Activated CD8-positive, alpha-beta memory T cell treated with anti-CD3 and anti-CD28 coated beads for 24 hours (primary cell): ENCODE measurements at regions not wholly inside any gene's neighbourhood (a gene's known extent, or its start where the extent isn't known, plus 50 kb on each side); places are given as distances from the start of the nearest gene placed in this dataset.
A peak's percentile ranks its signal among the peaks of the same experiment; 100 is the strongest.

Experiments
- DNase-seq: peaks from one replicate; pipeline ENCODE4 v3.0.0-alpha.2; 2020

GRCh38 chr6:14832427-14832826 is 413.4 kb upstream of the JARID2 start:
- no peak for DNase-seq

DNA sequence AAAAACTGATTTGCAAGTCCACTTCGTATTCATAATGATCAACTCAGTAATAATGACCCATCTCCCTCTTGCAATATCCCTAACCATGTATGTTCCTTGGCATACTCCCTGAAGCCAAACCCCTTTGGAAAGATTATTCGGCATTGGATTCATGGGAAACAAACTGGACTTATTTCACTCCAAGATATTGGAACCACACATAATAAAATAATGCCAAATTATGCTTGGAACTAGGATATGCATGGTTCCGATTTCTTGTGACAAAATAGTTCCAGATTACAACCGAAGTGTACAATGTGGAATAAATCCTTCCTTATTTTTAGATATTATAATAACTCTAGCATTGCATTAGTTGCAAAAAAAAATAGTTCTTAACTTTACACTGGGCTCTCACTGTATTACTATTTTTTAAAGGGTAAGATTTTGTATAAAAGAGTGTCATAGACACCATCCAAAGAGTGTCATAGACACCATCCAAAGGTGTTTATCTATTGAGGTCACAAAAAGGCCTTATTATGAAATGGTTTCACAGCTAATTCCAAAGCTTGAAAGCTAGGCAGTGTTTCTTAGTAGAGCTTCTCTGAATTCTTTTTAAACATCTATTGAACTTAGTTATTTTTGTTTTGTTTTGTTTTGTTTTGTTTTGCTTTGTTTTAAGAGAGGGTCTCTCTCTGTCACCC is 410.9 kb upstream of the JARID2 start:
- no peak for DNase-seq

DNA sequence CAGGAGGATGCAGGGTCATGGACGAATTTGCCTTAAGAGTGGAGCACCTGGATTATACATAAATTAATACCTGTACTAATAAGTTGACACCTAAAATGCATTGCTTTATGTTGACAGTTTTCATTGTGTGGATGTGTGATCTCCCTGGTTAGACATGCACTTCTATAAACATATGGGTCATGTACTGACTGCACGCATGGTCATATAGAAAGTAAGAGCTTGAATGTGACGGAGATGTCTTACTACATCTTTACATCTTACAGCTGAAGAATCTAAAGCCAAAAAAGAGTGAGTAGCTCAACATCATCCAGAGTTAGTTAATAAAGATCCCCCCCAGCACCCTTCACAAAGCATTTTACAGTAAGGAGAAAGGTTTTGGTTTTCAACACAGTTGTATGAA is 408.4 kb upstream of the JARID2 start:
- no peak for DNase-seq

- DNase-seq, result no peak
These were observed 407.7 kb upstream of the JARID2 start for GRCh38 chr6:14838133-14838583.

GRCh38 chr6:14841901-14842421 is 403.9 kb upstream of the JARID2 start:
- DNase-seq, result no peak

DNA sequence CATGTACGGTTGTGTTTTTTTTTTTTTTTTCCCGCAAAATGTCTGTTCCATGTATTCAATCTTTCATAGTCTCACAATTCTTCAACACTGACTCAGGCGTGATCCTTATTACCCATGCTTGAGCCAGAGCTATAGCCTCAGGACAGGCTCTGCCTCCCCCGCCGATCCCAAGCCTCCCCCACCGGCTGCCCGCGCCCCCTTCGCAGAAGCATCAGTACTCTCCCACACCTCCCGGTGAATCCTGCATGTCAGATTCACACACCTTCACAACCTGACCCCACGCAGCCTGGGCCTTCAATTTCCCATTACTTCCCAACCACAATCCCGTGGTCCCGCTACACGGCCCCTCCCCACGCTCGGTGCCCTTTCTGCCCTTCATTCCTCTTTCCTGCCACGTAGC is 401.5 kb upstream of the JARID2 start:
- no peak for DNase-seq

DNA sequence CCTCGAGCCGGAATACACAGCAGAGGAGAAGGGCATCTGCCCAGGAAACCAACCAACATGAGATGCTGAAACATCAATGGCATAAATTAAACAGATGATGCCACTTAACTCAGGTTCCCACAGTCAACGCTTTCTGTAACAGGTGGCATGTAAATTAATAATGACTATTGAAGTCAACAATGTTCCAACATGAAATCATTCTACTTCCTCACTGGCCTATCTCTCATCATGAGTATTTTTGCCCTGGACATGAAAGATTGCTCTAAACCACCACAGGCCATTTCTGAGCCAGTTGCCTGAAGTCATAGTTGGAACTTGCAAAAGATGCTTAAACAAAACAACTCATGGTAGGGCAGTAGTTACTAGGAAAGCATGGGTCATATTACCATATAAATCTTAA is 397.9 kb upstream of the JARID2 start:
- no peak for DNase-seq

- no peak for DNase-seq
These were observed 396.7 kb upstream of the JARID2 start for GRCh38 chr6:14849185-14849584.

GRCh38 chr6:14851281-14851680 is 394.6 kb upstream of the JARID2 start:
- DNase-seq, result no peak

DNA sequence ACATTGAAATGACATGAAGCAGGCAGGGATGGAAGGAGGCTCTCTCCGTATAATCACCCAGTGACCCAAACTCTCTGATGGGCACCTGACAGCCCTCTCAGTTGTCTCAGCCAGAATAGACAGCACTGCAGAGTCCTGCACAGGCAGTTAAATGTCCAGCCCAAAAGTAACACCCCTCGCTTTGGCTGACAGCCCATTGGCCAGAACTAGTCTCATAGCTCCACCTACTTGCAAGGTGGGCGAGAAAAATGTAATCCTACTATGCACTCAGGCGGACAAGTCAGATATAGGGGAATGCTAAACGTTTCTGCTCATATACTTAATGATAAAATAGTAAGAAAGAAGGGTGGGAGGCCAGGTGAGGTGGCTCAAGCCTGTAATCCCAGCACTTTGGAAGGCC is 393.5 kb upstream of the JARID2 start:
- DNase-seq, result no peak

- no peak for DNase-seq
These were observed 389.7 kb upstream of the JARID2 start for GRCh38 chr6:14856177-14856576.

GRCh38 chr6:14857001-14857400 is 388.9 kb upstream of the JARID2 start:
- DNase-seq, result no peak

GRCh38 chr6:14857501-14857900 is 388.4 kb upstream of the JARID2 start:
- DNase-seq, result peak; percentile 90

GRCh38 chr6:14858808-14859207 is 387.1 kb upstream of the JARID2 start:
- no peak for DNase-seq

DNA sequence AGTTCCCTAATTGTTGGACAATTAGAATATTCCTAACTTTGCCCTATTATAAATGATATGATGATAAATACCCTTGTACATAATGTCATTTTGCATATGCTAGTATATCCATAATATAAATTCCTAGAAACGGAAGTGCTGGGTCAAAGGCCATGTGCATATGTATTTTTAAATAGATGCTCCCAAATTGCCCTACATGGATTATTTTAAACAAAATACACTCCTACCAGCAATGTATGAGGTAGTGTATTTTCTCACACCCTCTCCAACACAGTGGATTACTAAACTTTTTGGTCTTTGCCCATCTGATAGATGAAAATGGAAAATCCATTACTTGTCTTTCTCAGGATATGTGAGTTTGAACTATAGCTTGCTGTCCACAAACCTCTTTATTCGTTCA is 385.1 kb upstream of the JARID2 start:
- no peak for DNase-seq

DNA sequence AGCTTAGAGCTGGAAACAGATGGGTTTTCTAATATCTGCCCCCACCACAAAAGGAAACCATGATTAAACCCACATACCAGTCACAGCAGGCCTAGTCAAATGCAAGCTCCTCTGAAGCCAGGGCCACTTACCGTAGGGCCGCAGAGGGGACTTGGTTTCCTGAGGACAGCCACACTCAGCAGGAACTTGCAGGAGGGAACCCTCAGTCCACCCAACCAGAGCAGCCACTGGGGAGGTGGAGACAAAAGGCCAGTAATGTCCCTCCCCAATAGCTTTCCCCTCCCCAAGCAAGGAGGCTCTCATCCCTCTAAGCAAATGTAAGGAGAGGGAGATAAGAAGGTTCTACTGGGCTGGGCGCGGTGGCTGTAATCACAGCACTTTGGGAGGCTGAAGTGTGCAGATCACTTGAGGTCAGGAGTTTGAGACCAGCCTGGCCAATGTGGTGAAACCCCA is 384.4 kb upstream of the JARID2 start:
- no peak for DNase-seq

DNA sequence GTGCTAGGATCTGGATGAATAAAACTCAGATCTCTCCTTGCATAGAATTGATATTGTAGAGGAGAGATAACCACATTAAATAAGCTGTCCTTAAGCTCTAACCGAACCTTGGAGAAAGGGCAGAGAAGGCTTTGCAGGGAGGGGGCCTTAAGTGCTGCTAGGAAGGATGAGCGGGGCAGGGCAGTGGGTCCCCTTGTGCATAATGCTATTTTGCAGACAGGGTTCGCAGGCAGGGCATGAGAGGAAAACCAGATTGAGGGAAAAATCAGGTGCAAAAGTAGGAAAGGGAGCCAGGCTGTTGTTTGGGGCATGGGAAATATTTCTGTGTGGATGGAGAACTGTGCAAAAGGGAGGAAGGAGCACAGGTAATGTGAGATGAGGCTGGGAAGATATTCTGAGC is 383.0 kb upstream of the JARID2 start:
- no peak for DNase-seq

DNA sequence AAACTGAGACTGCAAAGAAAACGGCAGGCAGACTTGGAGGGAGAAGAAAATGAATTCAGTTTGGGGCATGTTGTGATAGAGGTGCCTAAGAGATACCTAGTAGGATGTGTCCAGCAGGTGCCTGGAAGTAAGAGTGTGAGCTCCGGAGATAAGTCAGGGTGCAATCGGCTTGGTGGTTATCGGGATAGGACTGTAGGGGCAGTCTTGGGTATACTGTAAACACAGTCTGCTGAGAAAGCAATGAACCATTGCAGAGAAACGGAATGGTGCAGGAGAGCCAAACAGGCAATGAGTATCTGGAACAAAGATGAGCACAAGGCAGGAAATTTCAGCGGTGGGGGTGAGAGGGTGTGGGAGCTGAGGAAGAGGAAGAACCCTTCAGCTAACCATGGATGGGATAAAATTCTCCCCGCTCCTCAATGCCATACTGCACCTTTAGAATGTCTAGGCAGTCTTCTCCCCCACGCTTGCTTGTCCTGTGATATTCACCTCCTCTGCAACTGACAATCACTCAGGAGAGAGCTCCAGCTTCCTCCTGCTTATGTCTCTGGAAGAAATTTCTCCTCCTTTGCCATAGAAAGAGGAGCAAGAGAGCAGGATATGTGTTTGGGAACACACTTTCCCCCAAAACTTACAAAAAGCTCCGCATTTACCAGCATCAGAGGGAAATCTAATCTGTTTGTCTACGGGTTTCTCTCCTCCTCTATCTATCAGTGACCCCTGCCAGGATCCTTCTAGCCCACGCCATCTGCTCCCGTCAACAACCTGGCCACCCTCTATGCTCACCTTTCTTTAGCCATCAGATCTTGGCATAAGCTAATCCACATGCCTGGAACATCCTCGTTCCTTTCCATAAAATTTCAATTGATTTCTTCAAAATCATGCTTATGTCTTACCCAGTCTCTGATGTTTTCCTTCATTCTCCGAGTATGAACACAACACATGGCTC is 381.7 kb upstream of the JARID2 start:
- DNase-seq, result no peak

- DNase-seq, result no peak
These were observed 380.3 kb upstream of the JARID2 start for GRCh38 chr6:14865531-14866100.

GRCh38 chr6:14867802-14868201 is 378.1 kb upstream of the JARID2 start:
- no peak for DNase-seq

DNA sequence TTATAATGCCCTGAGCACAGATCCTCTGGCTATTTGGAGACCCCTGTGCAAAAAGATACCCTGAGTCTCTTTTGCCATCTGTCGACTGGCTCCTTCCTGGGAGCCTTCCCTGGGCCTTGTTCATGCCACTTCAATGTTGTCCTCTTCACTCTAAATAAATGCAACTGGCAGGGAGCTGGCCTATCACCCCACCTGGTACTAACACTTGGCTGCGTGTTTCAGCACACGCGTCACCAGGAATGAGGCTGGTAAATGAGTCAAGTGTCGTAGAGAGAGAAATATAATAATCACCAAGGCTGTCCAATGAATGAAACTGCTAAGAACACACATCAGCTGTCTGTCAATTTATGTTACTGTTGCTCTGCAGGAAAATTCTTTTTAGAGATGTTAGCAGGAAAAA is 374.6 kb upstream of the JARID2 start:
- DNase-seq, result no peak

DNA sequence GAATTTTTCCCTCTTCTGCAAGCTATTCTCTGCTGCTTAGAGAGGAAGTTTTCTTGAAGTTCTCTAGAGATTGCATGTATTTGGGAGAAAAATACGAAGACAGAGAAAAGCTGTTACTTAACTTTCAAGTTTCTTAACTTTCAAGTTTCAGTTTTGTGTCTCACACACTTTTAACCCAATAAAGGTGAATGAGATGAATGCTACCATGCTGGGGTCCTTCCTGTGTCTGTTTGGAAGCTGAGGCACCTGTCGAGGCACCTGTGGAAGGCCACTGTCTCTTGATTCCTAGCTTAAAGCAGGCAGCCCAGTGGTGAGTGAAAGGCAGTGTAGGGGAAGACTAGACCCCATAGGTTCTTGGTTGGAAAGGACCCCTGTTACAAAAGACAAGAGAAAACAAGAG is 372.8 kb upstream of the JARID2 start:
- DNase-seq, result no peak

DNA sequence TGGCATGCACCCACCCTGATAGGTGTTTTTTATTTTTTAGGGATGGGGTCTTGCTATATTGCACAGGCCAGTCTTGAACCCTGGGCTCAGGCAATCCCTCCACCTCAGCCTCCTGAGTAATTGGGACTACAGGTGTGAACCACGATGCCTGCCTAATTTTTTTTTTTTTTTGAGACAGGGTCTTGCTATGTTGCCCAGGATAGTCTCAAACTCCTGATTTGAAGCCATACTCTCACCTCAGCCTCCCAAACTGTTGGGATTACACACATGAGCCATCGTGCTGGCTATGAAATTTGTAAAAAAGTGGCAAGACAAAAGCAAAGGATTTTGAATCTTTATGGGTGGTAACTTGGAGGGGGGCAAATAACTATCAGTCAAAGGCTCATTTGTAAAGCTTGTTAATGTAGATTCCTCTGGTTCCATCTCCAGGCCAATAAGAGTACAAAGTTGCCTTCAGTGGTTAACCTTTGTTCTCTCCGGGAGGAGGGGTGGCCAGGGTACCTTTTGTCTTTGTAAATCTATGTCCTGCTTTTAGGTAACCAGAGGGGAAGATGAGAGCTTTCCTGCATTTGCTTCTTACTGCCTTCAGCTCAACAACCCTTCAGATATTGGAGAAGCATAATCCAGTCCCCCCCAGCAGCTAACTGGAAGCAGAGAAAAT is 372.0 kb upstream of the JARID2 start:
- DNase-seq, result no peak
